Naive B cell (primary cell): ENCODE measurements at regions not wholly inside any gene's neighbourhood (a gene's known extent, or its start where the extent isn't known, plus 50 kb on each side); places are given as distances from the start of the nearest gene placed in this dataset.

Experiments used
- ATAC-seq, 2 donors: fragments of 150-1000 bp; cut with Tn5 transposase; 2 replicates each; pipeline ENCODE4 v1.10.0; 2021; ENCODE audit warnings: low read depth in 2 of 2, mild to moderate bottlenecking in 2 of 2, moderate library complexity in 2 of 2
- DNase-seq: peaks from one replicate; pipeline ENCODE4 v3.0.0; 2022
- H3K27ac Mint-ChIP-seq, 6 donors: one replicate each; pipeline ENCODE4 v1.8.0; 2020 to 2022; ENCODE audit warnings: mild to moderate bottlenecking in 6 of 6, mixed read lengths in 6 of 6, moderate library complexity in 5 of 6, inconsistent platforms in 2 of 6
- H3K27me3 Mint-ChIP-seq, 3 donors: one replicate each; pipeline ENCODE4 v1.8.0; 2021 to 2022; ENCODE audit warnings: mixed read lengths in 3 of 3, mild to moderate bottlenecking in 1 of 3
- H3K36me3 Mint-ChIP-seq, 2 donors: one replicate each; pipeline ENCODE4 v1.8.0; 2020 to 2022; ENCODE audit warnings: mixed read lengths in 2 of 2, inconsistent platforms in 1 of 2, mild to moderate bottlenecking in 1 of 2
- H3K4me1 Mint-ChIP-seq, 3 donors: one replicate each; pipeline ENCODE4 v1.8.0; 2020 to 2022; ENCODE audit warnings: mixed read lengths in 3 of 3, inconsistent platforms in 1 of 3, mild to moderate bottlenecking in 1 of 3, moderate library complexity in 1 of 3
- H3K4me3 Mint-ChIP-seq, 8 donors: one replicate each; pipeline ENCODE4 v1.8.0; 2020 to 2022; ENCODE audit warnings: mild to moderate bottlenecking in 8 of 8, mixed read lengths in 8 of 8, moderate library complexity in 8 of 8, inconsistent platforms in 2 of 8
- H3K9me3 Mint-ChIP-seq, 7 donors: one replicate each; pipeline ENCODE4 v1.8.0; 2020 to 2022; ENCODE audit warnings: mixed read lengths in 7 of 7, mild to moderate bottlenecking in 5 of 7, inconsistent platforms in 2 of 7, moderate library complexity in 1 of 7

GRCh38 chr6:85396159-85396808 is 53.6 kb upstream of the NT5E start:
- Mint-ChIP-seq H3K36me3 (no peaks in the 10 kb centered on the region), H3K9me3 (peaks cover 0 to 4% (median 0%) of the 10 kb centered on the region in 7 donors), H3K27ac (no peak overlapping the region), H3K4me3 (no peak overlapping the region), H3K27me3 (no peaks in the 10 kb centered on the region), H3K4me1 (peaks cover 0 to 4% (median 3%) of the 10 kb centered on the region in 3 donors)
- no peak for ATAC-seq
- DNase-seq, result no peak

GRCh38 chr6:85395746-85396145 is 54.1 kb upstream of the NT5E start:
- H3K9me3 Mint-ChIP-seq, result peaks cover 0 to 4% (median 0%) of the 10 kb centered on the region in 7 donors
- DNase-seq (no peak), ATAC-seq (no peak)
- H3K27ac Mint-ChIP-seq, result peak overlapping the region in 1 of 6 donors; percentile 23
- no peak overlapping the region for H3K4me3 Mint-ChIP-seq
- peaks cover 0 to under 1% (median 0%) of the 10 kb centered on the region in 3 donors for H3K27me3 Mint-ChIP-seq
- H3K36me3 Mint-ChIP-seq, result no peaks in the 10 kb centered on the region
- no peaks in the 10 kb centered on the region for H3K4me1 Mint-ChIP-seq

DNA sequence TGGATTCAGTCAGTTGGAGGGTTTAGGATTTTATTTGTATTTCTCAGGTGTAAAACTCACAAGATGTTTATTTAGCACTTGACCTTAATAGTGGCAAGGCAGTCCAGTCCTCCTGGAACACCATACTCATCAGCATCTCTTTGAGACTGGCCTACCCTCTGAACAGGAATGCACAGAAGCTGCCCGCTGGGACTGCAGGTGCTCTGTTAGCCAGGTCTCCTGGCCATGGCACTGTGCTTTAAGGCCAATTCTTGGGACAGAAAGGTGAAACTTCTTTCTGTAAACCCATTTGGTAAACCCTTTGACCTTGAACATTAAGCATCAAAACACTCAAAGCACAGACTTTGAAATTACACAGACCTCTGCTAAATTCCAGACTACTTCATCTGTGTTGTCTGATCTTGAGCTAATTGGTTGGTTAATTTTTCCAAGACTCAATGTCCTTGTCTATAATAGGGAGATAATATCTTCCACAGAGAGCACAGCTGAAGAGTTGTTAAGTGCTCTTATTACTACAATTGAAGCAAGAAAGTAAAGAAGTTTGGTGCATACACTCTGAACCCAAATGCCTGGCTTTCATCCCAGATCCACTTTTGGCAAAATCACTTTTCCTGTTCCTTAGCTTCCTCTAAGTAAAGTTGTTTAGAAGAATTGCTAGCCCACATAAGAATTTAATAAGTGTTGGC is 54.9 kb upstream of the NT5E start:
- Mint-ChIP-seq H3K36me3 (no peaks in the 10 kb centered on the region), H3K27ac (no peak overlapping the region), H3K4me3 (no peak overlapping the region), H3K4me1 (peaks cover 0 to 3% (median 0%) of the 10 kb centered on the region in 3 donors), H3K9me3 (peaks cover 0 to 4% (median 0%) of the 10 kb centered on the region in 7 donors), H3K27me3 (peaks cover 0 to 8% (median 3%) of the 10 kb centered on the region in 3 donors)
- ATAC-seq (no peak), DNase-seq (no peak)

DNA sequence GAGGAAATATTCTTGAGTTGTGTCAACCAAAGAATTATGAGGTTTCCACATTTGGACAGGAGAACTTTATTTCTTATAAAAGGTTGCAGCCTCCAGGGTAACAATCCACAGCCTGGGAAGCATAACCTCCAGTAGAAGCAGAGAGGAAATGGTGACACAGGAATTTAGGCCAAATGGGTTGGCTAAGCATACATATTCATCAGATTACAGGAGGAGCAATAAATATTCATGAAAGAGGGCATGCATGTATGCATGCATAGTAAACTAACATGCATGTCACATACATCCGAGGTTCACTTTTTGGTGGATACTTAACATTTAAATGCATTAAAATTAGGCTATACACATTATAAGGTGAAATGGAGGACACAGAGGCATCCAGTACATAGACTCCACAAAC is 55.7 kb upstream of the NT5E start:
- Mint-ChIP-seq H3K9me3 (peaks cover 0 to 4% (median 0%) of the 10 kb centered on the region in 7 donors), H3K36me3 (no peaks in the 10 kb centered on the region)

DNA sequence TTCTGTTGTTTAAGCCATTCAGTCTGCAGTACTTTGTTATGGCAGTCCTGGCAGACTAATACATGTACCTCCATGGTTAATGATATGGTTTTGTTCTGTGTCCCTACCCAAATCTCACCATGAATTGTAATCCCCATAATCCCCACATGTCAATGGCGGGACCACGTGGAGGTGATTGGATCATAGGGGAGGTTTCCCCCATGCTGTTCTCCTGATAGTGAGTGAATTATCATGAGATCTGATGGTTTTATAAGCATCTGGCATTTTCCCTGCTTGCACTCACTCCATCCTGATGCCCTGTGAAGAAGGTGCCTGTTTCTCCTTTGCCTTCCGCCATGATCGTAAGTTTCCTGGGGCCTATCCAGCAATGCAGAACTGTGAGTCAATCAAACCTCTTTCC is 57.5 kb upstream of the NT5E start:
- Mint-ChIP-seq H3K27me3 (peaks cover 3 to 11% (median 11%) of the 10 kb centered on the region in 3 donors), H3K4me1 (peaks cover 0 to 5% (median 0%) of the 10 kb centered on the region in 3 donors), H3K36me3 (no peaks in the 10 kb centered on the region), H3K27ac (no peak overlapping the region), H3K9me3 (peaks cover 0 to under 1% (median 0%) of the 10 kb centered on the region in 7 donors), H3K4me3 (no peak overlapping the region)
- ATAC-seq (no peak), DNase-seq (no peak)

More for the DNA sequence above, 55.7 kb upstream of the NT5E start:
- H3K4me1 Mint-ChIP-seq, result peaks cover 0 to 5% (median 0%) of the 10 kb centered on the region in 3 donors
- DNase-seq, result no peak
- H3K27ac Mint-ChIP-seq, result no peak overlapping the region
- peaks cover 0 to 11% (median 6%) of the 10 kb centered on the region in 3 donors for H3K27me3 Mint-ChIP-seq
- no peak for ATAC-seq
- no peak overlapping the region for H3K4me3 Mint-ChIP-seq

- Mint-ChIP-seq H3K27ac (no peak overlapping the region), H3K4me1 (peaks cover 0 to 5% (median 0%) of the 10 kb centered on the region in 3 donors), H3K9me3 (no peaks in the 10 kb centered on the region), H3K27me3 (peaks cover 3 to 11% (median 11%) of the 10 kb centered on the region in 3 donors), H3K36me3 (no peaks in the 10 kb centered on the region), H3K4me3 (no peak overlapping the region)
- ATAC-seq (no peak), DNase-seq (no peak)
Observed at GRCh38 chr6:85390775-85391174, 59.1 kb upstream of the NT5E start.

- ATAC-seq (no peak), DNase-seq (no peak)
- Mint-ChIP-seq H3K4me3 (no peak overlapping the region), H3K27ac (peak overlapping the region in 1 of 6 donors; percentile 83), H3K27me3 (peaks cover 5 to 11% (median 11%) of the 10 kb centered on the region in 3 donors), H3K36me3 (no peaks in the 10 kb centered on the region), H3K9me3 (no peaks in the 10 kb centered on the region), H3K4me1 (peaks cover 0 to 5% (median 0%) of the 10 kb centered on the region in 3 donors)
Observed at GRCh38 chr6:85390105-85390728, 59.7 kb upstream of the NT5E start.

DNA sequence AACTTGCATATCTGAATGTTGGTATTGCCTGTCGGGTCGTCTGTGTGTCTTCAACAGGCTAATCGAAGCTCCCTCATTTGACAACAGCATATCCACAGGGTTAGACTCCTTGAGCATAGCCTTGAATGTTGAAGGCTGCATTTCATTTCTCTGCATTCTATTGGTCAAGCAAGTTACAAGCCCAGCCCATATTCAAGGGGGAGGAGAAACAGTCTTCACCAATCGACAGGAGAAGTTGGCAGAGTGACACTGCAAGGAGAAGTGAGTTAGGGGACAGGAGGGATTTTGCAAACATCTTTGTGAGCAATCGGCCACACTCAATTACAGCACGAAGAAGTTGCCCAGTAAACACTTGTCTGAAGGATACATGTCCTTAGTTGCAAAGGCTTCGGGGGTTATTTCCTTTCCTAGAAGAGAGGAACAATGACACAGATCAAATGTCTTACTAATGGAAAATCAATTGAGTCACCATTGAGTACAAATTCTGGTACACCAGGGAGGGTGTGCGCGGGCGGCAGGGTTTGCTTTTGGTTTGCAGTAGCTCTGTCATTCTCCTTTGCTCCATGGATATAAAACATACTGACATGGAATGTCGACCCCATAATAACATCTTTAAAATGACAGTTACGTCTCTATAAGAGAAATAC is 60.6 kb upstream of the NT5E start:
- Mint-ChIP-seq H3K27ac (peak overlapping the region in 1 of 6 donors; percentile 25), H3K27me3 (peaks cover 8 to 11% (median 11%) of the 10 kb centered on the region in 3 donors), H3K4me1 (peaks cover 0 to 5% (median 0%) of the 10 kb centered on the region in 3 donors), H3K9me3 (peaks cover 0 to 1% (median 0%) of the 10 kb centered on the region in 7 donors), H3K36me3 (no peaks in the 10 kb centered on the region), H3K4me3 (no peak overlapping the region)
- DNase-seq (no peak), ATAC-seq (no peak)

- no peak for DNase-seq
- ATAC-seq, result no peak
- peaks cover 0 to 5% (median 0%) of the 10 kb centered on the region in 3 donors for H3K4me1 Mint-ChIP-seq
- H3K9me3 Mint-ChIP-seq, result peaks cover 0 to 1% (median 0%) of the 10 kb centered on the region in 7 donors
- H3K4me3 Mint-ChIP-seq, result no peak overlapping the region
- no peak overlapping the region for H3K27ac Mint-ChIP-seq
- peaks cover 8 to 11% (median 11%) of the 10 kb centered on the region in 3 donors for H3K27me3 Mint-ChIP-seq
- H3K36me3 Mint-ChIP-seq, result no peaks in the 10 kb centered on the region
Observed at GRCh38 chr6:85388531-85388930, 61.4 kb upstream of the NT5E start.

GRCh38 chr6:85385636-85386315 is 64.1 kb upstream of the NT5E start:
- peaks cover 0 to 5% (median 0%) of the 10 kb centered on the region in 3 donors for H3K4me1 Mint-ChIP-seq
- peaks cover 8 to 11% (median 11%) of the 10 kb centered on the region in 3 donors for H3K27me3 Mint-ChIP-seq
- ATAC-seq (no peak), DNase-seq (no peak)
- H3K9me3 Mint-ChIP-seq, result peaks cover 0 to 1% (median 0%) of the 10 kb centered on the region in 7 donors
- H3K27ac Mint-ChIP-seq, result no peak overlapping the region
- H3K4me3 Mint-ChIP-seq, result no peak overlapping the region
- no peaks in the 10 kb centered on the region for H3K36me3 Mint-ChIP-seq

GRCh38 chr6:85383042-85383441 is 66.8 kb upstream of the NT5E start:
- Mint-ChIP-seq H3K4me1 (no peaks in the 10 kb centered on the region), H3K27ac (no peak overlapping the region), H3K4me3 (no peak overlapping the region), H3K27me3 (peaks cover 0 to 8% (median 0%) of the 10 kb centered on the region in 3 donors), H3K9me3 (peaks cover 0 to 7% (median 5%) of the 10 kb centered on the region in 7 donors), H3K36me3 (no peaks in the 10 kb centered on the region)
- ATAC-seq (no peak), DNase-seq (no peak)

DNA sequence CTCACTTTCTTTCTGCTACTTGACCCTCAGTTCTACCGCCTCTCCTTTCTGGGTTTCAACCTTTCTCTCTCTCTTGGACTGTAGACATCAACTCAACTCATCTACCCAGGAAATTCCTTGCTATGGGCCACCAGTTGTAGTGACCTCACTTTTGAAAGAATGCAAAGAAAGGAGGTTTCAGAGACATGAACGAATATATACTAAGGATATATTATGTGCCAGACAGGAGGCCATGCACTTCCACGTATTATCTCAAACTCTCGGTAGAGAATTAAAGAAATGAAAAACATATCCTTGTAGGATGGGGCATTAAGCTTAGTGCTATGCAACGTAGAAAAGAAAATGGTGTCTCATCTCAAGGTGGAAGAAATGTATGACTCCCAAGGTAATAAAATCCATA is 67.3 kb upstream of the NT5E start:
- Mint-ChIP-seq H3K27ac (no peak overlapping the region), H3K4me1 (no peaks in the 10 kb centered on the region), H3K36me3 (no peaks in the 10 kb centered on the region), H3K27me3 (peaks cover 0 to 7% (median 0%) of the 10 kb centered on the region in 3 donors), H3K4me3 (no peak overlapping the region), H3K9me3 (peaks cover 0 to 7% (median 5%) of the 10 kb centered on the region in 7 donors)
- DNase-seq (no peak), ATAC-seq (no peak)

GRCh38 chr6:85372915-85373270 is 77.0 kb upstream of the NT5E start:
- H3K36me3 Mint-ChIP-seq, result no peaks in the 10 kb centered on the region
- DNase-seq (no peak), ATAC-seq (no peak)
- no peaks in the 10 kb centered on the region for H3K4me1 Mint-ChIP-seq
- no peak overlapping the region for H3K4me3 Mint-ChIP-seq
- H3K27ac Mint-ChIP-seq, result peak overlapping the region in 1 of 6 donors; percentile 33
- H3K27me3 Mint-ChIP-seq, result peaks cover 0 to 5% (median under 1%) of the 10 kb centered on the region in 3 donors
- H3K9me3 Mint-ChIP-seq, result peaks cover 0 to 2% (median 0%) of the 10 kb centered on the region in 7 donors
